Neural crest cell (in vitro differentiated cells): ENCODE measurements at regions not wholly inside any gene's neighbourhood (a gene's known extent, or its start where the extent isn't known, plus 50 kb on each side); places are given as distances from the start of the nearest gene placed in this dataset.
A peak's percentile ranks its signal among the peaks of the same experiment; 100 is the strongest.

Experiments
- DNase-seq: peaks from one replicate; pipeline ENCODE4 v3.0.0; 2021; ENCODE audit warnings: low read depth, mixed read lengths, low spot score
- H3K27ac Mint-ChIP-seq: one replicate; pipeline ENCODE4 v1.8.0; 2021; ENCODE audit warnings: mild to moderate bottlenecking, mixed read lengths; ENCODE audit not compliant: unreplicated experiment
- H3K27me3 Mint-ChIP-seq: 2 replicates; pipeline ENCODE4 v1.8.0; 2021; ENCODE audit warnings: low read depth, mild to moderate bottlenecking, mixed read lengths
- H3K36me3 Mint-ChIP-seq: 2 replicates; pipeline ENCODE4 v1.8.0; 2021; ENCODE audit warnings: low read depth, mild to moderate bottlenecking, mixed read lengths
- H3K4me1 Mint-ChIP-seq: 2 replicates; pipeline ENCODE4 v1.8.0; 2021; ENCODE audit warnings: mixed read lengths
- H3K4me3 Mint-ChIP-seq: one replicate; pipeline ENCODE4 v1.8.0; 2021; ENCODE audit warnings: mild to moderate bottlenecking, mixed read lengths
- H3K9me3 Mint-ChIP-seq: 2 replicates; pipeline ENCODE4 v1.8.0; 2021; ENCODE audit warnings: mixed read lengths
- TF ChIP-seq, protein P1 (sequence below): fragments of 200-600 bp; sonication (generic); conservative IDR thresholded peaks from 2 replicates; pipeline ENCODE4 v1.5.0; 2021; ENCODE audit warnings: antibody characterized with exemption, mild to moderate bottlenecking

DNA sequence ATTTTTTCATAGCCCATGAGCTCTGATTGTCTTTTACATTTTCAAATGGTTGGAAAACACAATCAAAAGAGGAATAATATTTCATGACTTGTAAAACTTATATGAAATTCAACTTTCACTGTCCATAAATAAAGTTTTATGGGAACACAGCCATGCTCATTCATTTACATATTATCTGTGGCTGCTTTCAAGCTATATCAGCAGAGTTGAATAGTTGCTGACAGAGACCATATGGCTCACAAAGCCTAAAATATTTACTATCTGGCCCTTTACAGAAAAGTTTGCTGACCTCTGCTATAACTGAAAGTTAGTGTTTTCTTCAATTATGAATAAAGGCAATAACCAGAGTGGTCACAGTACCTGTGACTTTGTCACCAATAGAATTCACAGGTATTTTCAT, 128.2 kb upstream of the GNAO1 start:
- no peak for DNase-seq
- no peaks in the 10 kb centered on the region for H3K36me3 Mint-ChIP-seq

DNA sequence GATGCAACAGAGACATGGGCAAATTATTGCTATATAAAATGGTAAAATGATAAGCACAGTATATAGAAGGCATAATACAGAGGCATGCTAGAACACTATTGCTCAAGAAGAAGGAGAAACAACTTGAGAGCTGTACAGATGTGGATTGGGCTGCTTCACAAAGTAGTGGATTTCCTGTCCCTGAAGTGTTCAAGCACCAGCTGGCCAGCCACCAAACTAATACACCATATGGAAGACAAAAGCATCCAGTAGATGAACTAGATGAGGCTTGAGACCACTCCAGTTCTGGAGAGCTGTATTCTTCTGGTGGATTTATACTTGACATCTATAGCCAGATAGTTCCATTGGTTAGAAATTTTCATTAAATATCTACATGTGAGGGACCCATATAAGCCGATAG, 134.1 kb upstream of the GNAO1 start:
- Mint-ChIP-seq H3K27me3 (peaks cover 23% of the 10 kb centered on the region), H3K27ac (peak overlapping the region; percentile 38), H3K36me3 (no peaks in the 10 kb centered on the region), H3K4me1 (no peaks in the 10 kb centered on the region), H3K9me3 (no peaks in the 10 kb centered on the region), H3K4me3 (no peak overlapping the region)
- TF ChIP-seq, protein P1, sequence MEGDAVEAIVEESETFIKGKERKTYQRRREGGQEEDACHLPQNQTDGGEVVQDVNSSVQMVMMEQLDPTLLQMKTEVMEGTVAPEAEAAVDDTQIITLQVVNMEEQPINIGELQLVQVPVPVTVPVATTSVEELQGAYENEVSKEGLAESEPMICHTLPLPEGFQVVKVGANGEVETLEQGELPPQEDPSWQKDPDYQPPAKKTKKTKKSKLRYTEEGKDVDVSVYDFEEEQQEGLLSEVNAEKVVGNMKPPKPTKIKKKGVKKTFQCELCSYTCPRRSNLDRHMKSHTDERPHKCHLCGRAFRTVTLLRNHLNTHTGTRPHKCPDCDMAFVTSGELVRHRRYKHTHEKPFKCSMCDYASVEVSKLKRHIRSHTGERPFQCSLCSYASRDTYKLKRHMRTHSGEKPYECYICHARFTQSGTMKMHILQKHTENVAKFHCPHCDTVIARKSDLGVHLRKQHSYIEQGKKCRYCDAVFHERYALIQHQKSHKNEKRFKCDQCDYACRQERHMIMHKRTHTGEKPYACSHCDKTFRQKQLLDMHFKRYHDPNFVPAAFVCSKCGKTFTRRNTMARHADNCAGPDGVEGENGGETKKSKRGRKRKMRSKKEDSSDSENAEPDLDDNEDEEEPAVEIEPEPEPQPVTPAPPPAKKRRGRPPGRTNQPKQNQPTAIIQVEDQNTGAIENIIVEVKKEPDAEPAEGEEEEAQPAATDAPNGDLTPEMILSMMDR: no peak
- no peak for DNase-seq

More for the DNA sequence above, 128.2 kb upstream of the GNAO1 start:
- Mint-ChIP-seq H3K4me1 (no peaks in the 10 kb centered on the region), H3K27ac (no peak overlapping the region), H3K27me3 (peaks cover 6% of the 10 kb centered on the region), H3K4me3 (no peak overlapping the region), H3K9me3 (no peaks in the 10 kb centered on the region)
- TF ChIP-seq, protein P1: no peak

DNA sequence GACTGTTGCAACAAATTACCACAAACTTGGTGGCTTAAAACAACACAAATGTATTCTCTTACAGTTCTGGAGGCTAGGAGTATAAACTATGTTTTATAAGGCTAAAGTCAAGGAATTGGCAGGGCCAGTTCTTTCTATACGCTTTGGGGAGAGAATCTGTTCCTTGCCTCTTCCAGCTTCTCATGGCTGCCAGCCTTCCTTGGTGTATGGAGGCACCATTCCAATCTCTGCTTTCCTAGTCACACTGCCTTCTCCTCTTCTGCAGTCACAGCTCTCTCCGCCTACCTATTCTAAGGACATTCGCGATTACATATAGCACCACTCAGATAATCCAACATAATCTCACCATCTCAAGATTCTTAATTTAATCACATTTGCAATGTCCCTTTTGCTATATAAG, 140.4 kb upstream of the GNAO1 start:
- H3K4me3 Mint-ChIP-seq: no peak overlapping the region
- H3K27ac Mint-ChIP-seq: no peak overlapping the region
- TF ChIP-seq, protein P1: no peak
- DNase-seq: no peak
- H3K36me3 Mint-ChIP-seq: no peaks in the 10 kb centered on the region
- no peaks in the 10 kb centered on the region for H3K9me3 Mint-ChIP-seq
- peaks cover 41% of the 10 kb centered on the region for H3K27me3 Mint-ChIP-seq
- peaks cover 4% of the 10 kb centered on the region for H3K4me1 Mint-ChIP-seq

DNA sequence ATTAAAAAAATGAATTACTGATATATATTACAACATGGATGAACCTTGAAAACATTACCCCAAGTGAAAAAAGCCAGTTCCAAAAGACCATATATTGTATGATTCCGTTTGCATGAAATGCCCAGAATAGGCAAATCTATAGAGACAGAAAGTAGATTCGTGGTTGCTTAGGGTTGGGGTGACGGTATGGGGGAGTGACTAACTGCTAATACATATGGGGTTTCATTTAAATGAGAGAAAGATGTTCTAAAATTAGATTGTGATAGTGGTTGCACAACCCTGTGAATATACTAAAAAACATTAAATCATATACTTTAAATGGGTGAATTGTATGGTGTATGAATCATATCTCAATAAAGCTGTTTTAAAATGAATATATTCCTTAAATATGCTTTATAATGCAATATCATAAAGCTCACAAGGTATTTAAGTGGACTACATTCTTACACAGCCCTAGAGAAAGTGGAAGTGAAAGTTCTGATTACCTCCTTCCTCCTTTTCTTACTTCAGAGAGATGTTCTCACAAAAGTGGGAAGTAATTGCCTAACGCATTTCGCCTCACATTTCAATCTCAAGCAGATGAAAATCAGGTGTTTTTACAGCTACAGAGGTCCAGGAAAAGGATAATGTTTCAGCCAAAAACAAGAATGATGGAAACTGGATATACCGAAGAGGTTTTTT, 142.7 kb upstream of the GNAO1 start:
- Mint-ChIP-seq H3K27ac (no peak overlapping the region), H3K27me3 (peaks cover 35% of the 10 kb centered on the region), H3K9me3 (no peaks in the 10 kb centered on the region), H3K36me3 (no peaks in the 10 kb centered on the region), H3K4me3 (no peak overlapping the region), H3K4me1 (peaks cover 4% of the 10 kb centered on the region)
- no peak for DNase-seq
- TF ChIP-seq, protein P1: no peak

DNA sequence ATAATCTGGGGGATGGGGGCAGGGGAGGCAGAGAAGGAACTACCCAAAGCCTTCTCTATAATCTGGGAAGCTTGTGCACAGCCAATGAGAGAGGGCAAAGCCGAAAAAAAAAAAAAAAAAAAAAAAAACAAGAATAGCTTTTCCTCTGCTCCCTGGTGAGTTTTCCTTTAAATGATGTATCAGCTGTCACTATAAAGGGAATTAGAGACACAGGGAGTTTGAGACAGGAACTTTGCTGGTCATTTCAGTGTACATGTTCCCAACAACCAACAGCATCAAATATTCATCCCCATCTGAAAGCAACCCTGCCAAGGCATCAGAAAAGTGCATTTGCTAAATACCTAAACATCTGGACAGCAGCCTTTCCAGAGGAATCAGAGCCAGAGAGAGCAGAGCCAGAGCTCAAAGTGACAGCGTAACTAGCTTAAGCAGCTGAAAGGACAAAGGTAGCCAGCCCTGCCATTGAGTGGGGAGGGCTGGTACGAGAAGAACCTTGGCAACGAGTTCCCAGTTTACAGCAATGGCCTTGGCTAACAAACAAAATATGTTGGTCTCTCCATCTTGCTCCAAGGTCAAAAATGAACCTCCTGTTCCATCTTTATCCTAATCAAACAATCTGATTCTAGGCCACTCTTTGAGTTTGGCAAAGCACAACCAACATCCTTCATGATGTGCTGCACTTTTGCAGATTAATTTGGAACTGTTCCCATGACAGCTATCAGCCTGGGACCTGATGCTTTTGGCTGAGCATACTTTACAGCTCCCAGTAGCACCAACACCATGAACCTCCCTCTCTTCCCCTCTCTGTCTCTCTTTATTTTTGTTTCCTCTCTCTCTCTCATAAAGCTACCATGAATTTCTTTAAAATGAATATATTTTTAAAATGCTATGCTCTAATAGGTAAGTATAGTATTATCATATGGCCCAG, 143.7 kb upstream of the GNAO1 start:
- Mint-ChIP-seq H3K4me3 (no peak overlapping the region), H3K27me3 (peaks cover 28% of the 10 kb centered on the region), H3K27ac (no peak overlapping the region), H3K4me1 (peaks cover 4% of the 10 kb centered on the region), H3K9me3 (no peaks in the 10 kb centered on the region), H3K36me3 (no peaks in the 10 kb centered on the region)
- TF ChIP-seq, protein P1: no peak
- DNase-seq: no peak
